NB4 (cell line): ENCODE measurements at regions not wholly inside any gene's neighbourhood (a gene's known extent, or its start where the extent isn't known, plus 50 kb on each side); places are given as distances from the start of the nearest gene placed in this dataset.
"Not testable (repeated sequence)": the region's sequence is repeated elsewhere in the genome, so short reads cannot be mapped to it uniquely, and the experiment has no call there.

Source experiments
- DNase-seq: peaks from one replicate; pipeline ENCODE4 v3.0.0; 2010; ENCODE audit warnings: low read depth
- H3K4me3 ChIP-seq: one replicate; pipeline ENCODE4 v1.5.1; 2011; ENCODE audit warnings: mild to moderate bottlenecking, low read depth, low read length, moderate library complexity
- MAX ChIP-seq: IDR thresholded peaks from 2 replicates; pipeline ENCODE4 v1.6.1; 2011; ENCODE audit warnings: low read depth, low read length
- MYC ChIP-seq: IDR thresholded peaks from 2 replicates; pipeline ENCODE4 v1.6.1; 2011; ENCODE audit warnings: low read depth, low read length
- POLR2A ChIP-seq: IDR thresholded peaks from 2 replicates; pipeline ENCODE4 v1.6.1; 2011; ENCODE audit warnings: mild to moderate bottlenecking; ENCODE audit not compliant: insufficient read length; ENCODE audit errors: extremely low read depth
- TF ChIP-seq, protein P1 (sequence below): IDR thresholded peaks from one replicate; pipeline ENCODE4 v1.5.1; 2012; ENCODE audit warnings: low read depth, low read length

DNA sequence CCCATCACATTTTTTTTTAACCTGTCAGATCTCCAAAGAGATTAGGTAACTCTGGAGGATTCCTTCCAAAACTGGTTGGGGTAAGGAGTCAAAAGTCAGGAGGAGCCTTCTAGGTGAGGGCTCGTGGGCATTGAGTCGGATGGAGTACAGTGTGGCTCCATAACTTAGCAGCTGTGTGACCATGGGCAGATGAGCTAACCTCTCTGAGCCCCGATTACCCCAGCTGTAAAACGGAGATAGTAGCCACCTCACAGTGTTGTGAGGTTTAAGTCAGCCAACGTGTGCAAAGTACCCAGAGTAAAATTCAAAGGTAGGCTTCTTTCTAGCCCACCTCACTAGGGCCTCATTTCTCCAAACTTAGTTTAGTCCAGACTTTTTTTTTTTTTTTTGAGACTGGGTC is 151.5 kb downstream of the CD24 start:
- TF ChIP-seq, protein P1, sequence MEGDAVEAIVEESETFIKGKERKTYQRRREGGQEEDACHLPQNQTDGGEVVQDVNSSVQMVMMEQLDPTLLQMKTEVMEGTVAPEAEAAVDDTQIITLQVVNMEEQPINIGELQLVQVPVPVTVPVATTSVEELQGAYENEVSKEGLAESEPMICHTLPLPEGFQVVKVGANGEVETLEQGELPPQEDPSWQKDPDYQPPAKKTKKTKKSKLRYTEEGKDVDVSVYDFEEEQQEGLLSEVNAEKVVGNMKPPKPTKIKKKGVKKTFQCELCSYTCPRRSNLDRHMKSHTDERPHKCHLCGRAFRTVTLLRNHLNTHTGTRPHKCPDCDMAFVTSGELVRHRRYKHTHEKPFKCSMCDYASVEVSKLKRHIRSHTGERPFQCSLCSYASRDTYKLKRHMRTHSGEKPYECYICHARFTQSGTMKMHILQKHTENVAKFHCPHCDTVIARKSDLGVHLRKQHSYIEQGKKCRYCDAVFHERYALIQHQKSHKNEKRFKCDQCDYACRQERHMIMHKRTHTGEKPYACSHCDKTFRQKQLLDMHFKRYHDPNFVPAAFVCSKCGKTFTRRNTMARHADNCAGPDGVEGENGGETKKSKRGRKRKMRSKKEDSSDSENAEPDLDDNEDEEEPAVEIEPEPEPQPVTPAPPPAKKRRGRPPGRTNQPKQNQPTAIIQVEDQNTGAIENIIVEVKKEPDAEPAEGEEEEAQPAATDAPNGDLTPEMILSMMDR, result no peak
- TF ChIP-seq MAX (no peak), POLR2A (no peak), MYC (no peak)
- H3K4me3 ChIP-seq, result no peak overlapping the region
- no peak for DNase-seq

GRCh38 chr6:106820412-106820852 is 154.1 kb downstream of the CD24 start:
- DNase-seq, result no peak
- no peak for TF ChIP-seq MAX
- TF ChIP-seq, protein P1, result no peak
- no peak for TF ChIP-seq POLR2A
- no peak for TF ChIP-seq MYC
- no peak overlapping the region for H3K4me3 ChIP-seq

DNA sequence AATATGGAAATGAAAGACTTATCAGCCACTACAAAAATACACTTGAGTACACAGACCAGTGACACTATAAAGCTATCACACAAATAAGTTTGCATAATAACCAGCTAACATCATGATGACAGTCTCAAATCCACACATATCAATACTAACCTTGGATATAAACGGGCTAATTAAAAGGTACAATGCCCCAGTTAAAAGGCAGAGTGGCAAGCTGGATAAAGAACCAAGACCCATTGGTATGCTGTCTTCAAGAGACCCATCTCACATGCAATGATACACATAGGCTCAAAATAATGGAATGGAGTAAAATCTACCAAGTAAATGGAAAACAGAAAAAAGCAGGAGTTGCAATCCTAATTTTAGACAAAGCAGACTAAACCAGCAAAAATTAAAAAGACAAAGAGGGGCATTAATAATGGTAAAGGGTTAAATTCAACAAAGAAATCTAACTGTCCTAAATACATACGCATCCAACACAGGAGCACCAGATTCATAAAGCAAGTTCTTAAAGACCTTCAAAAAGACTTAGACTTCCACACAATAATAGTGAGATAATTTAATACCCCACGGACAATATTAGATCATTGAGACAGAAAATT is 163.3 kb downstream of the CD24 start:
- DNase-seq, result no peak
- TF ChIP-seq, protein P1, result no peak
- TF ChIP-seq MYC, result no peak
- TF ChIP-seq POLR2A, result no peak
- no peak for TF ChIP-seq MAX
- H3K4me3 ChIP-seq, result no peak overlapping the region

DNA sequence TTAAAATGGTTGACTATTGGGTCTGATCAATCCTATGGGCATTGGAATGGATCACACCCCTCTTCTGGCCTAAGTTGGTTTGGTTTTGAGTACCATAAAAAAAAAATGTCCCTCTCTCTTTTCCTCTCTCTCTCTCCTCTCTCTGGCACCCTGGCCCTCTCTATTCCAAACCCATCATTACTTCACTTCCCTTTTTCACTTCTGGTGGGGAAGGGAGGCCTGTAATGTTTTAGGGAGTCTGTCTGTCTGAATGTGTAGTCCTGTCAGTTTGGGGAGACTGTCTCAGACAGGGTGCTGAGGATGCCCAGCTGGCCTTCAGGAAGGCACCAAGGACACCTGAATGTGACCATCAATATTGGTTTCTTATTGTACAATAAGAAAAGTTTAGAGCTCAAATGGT is 165.8 kb downstream of the CD24 start:
- no peak overlapping the region for H3K4me3 ChIP-seq
- no peak for TF ChIP-seq POLR2A
- DNase-seq, result no peak

DNA sequence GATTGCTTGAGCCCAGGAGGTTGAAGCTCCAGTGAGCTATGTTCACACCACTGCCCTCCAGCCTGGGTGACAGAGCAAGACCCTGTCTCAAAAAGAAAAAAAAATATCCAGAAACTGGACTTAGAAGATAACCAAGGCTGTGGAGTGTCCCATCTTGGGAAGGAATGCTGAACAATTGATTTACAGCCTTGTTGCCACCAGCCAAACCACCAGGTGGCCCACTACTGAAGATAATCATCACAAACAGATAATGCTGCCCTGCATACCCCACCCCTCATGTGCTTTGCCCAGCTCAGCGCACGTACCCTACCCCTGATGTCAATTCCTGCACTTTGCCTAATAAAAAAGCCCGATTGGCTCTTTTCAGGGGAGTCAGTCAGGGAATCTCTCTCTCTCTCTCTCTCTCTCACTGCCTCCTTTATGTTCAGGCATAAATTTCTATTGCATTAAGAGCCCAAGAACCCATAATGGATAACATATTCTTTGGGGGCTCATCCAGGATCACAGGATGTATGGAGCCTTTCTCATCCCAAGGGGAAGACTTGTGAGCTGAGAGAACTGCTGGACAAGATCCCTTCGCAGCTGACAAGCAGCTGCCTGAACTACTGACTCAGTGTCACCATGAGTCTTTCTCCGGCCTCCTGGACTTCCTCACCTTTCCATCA is 166.4 kb downstream of the CD24 start:
- DNase-seq, result no peak
- H3K4me3 ChIP-seq, result no peak overlapping the region
- no peak for TF ChIP-seq MYC
- TF ChIP-seq POLR2A, result no peak
- TF ChIP-seq MAX, result no peak
- TF ChIP-seq, protein P1, result no peak

DNA sequence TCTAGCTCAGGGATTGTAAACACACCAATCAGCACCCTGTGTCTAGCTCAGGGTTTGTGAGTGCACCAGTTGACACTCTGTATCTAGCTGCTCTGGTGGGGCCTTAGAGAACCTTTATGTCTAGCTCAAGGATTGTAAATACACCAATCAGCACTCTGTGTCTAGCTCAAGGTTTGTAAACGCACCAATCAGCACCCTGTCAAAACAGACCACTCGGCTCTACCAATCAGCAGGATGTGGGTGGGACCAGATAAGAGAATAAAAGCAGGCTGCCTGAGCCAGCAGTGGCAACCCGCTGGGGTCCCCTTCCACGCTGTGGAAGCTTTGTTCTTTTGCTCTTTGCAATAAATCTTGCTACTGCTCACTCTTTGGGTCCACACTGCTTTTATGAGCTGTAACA is 168.3 kb downstream of the CD24 start:
- H3K4me3 ChIP-seq, DNase-seq: not testable (repeated sequence)

DNA sequence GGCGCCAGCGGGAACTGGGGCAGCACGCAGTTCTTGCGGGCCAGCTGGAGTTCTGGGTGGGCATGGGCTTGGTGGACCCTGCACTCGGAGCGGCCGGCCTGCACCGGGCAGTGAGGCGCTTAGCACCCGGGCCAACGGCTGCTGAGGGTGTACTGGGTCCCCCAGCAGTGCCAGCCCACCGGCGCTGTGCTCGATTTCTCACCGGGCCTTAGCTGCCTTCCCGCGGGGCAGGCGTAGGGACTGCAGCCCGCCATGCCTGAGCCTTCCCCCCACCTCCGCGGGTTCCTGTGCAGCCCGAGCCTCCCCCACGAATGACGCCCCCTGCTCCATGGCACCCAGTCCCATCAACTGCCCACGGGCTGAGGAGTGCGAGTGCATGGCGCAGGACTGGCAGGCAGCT is 168.8 kb downstream of the CD24 start:
- DNase-seq, result no peak
- TF ChIP-seq POLR2A, result no peak
- TF ChIP-seq MYC, result no peak
- TF ChIP-seq MAX, result no peak
- TF ChIP-seq, protein P1, result no peak
- no peak overlapping the region for H3K4me3 ChIP-seq
